ENCODE measurements at regions not wholly inside any gene's neighbourhood (a gene's known extent, or its start where the extent isn't known, plus 50 kb on each side); places are given as distances from the start of the nearest gene placed in this dataset.

DNA sequence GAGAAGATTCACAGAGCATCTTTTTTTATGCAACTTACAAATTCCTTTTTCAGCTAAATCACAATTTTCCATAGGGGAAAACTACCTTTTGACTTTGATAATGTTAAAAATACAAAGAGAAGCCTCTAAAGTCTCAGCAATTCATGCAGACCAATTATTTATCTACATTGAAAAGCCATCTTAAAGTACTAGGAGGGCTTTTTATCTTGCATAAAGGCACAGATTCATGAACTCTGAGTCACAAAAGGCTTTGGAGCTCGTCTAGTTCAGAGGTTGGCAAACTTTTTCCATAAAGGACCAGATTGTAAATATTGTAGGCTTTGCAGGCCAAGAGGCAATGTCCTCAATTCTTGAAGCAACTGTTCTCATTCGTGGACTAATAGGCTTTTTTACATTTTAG lies 210.4 kb upstream of the HDX start:
- Histone ChIP-seq H3K23ac (ENCODE audit: insufficient read length) (no peak overlapping the region), H3K4me1 (replicated peaks in 1 of 4; ENCODE audit: control insufficient read depth in 3 of 4, insufficient read depth in 4 of 4, low read length in 3 of 4) (peaks cover 0 to 5% (median 0%) of the 10 kb centered on the region in 4 experiments; a peak in 2 of 7 replicates), H2BK15ac (ENCODE audit: low read length) (no peak overlapping the region), H3K4ac (replicated peaks; ENCODE audit: insufficient read length, low read depth, low read length) (no peak overlapping the region), H3K27ac (ENCODE audit: low read depth, low read length) (no peak overlapping the region), H4K20me1 (replicated peaks in 1 of 2; ENCODE audit: control insufficient read depth in 1 of 2, insufficient read depth in 2 of 2, low read length in 2 of 2) (no peaks in the 10 kb centered on the region), H3K79me2 (ENCODE audit: control insufficient read depth in 1 of 2, insufficient read depth in 2 of 2, low read length in 2 of 2) (no peaks in the 10 kb centered on the region), H2BK20ac (ENCODE audit: low read length) (no peak overlapping the region), H3K36me3 (ENCODE audit: control insufficient read depth in 2 of 4, insufficient read depth in 4 of 4, low read length in 3 of 4) (no peaks in the 10 kb centered on the region), H2BK5ac (ENCODE audit: low read depth, low read length) (no peak overlapping the region), H2AK5ac (ENCODE audit: low read depth, low read length) (no peak overlapping the region), H2BK120ac (replicated peaks; ENCODE audit: low read depth, low read length) (no peak overlapping the region), H3K18ac (ENCODE audit: extremely low read depth, low read length) (no peak overlapping the region), H4K5ac (ENCODE audit: insufficient read length, low read depth, low read length) (no peak overlapping the region), H2AFZ (ENCODE audit: low read length) (no peak overlapping the region), H4K8ac (ENCODE audit: extremely low read depth, insufficient read depth, low read length) (no peak overlapping the region), H3K79me1 (ENCODE audit: low read depth, low read length) (no peaks in the 10 kb centered on the region), H3K9ac (replicated peaks in 1 of 4; ENCODE audit: extremely low read depth in 1 of 4, low read depth in 3 of 4, low read length in 3 of 4) (no peak overlapping the region), H3K9me3 (ENCODE audit: insufficient read depth in 2 of 2, low read depth in 1 of 2, low read length in 1 of 2) (no peaks in the 10 kb centered on the region), H3K27me3 (replicated peaks in 1 of 4; ENCODE audit: control insufficient read depth in 3 of 4, extremely low read depth in 1 of 4, insufficient read depth in 3 of 4, low read length in 3 of 4) (no peaks in the 10 kb centered on the region), H3K4me3 (ENCODE audit: extremely low read depth in 1 of 4, insufficient read depth in 2 of 4, low read depth in 3 of 4, low read length in 4 of 4) (no peak overlapping the region), H4K91ac (replicated peaks; ENCODE audit: insufficient read length, low read length) (no peak overlapping the region), H3K56ac (replicated peaks; ENCODE audit: insufficient read length, low read depth, low read length) (no peak overlapping the region), H3K23me2 (ENCODE audit: low read depth, low read length) (no peaks in the 10 kb centered on the region), H2BK12ac (ENCODE audit: low read depth, low read length) (no peak overlapping the region), H3K14ac (ENCODE audit: insufficient read length) (no peak overlapping the region), H3K4me2 (ENCODE audit: insufficient read depth in 1 of 2, low read depth in 2 of 2, low read length in 2 of 2) (no peak overlapping the region)
- DNase-seq (ENCODE audit: low read depth in 1 of 2, low spot score in 2 of 2): no peak
- ChIA-PET CTCF (ENCODE audit: partially characterized antibody) (no interaction called here), POLR2A (ENCODE audit: partially characterized antibody) (no interaction called here)
- WGBS, 2 experiments (ENCODE audit: extremely low coverage in 1 of 2, insufficient coverage in 1 of 2, insufficient read length in 1 of 2, insufficient replicate concordance in 2 of 2, low coverage in 1 of 2, low lambda C conversion rate in 2 of 2, missing lambda C conversion rate in 1 of 2): 77% methylated on average over 2 of the region's 2 CpGs; no CpG with 5 or more reads in 1 of the 2 experiments
- no peak for FAIRE-seq
- no peak for TF ChIP-seq TAF7 (optimal IDR thresholded peaks at IDR 0.05; ENCODE audit: borderline replicate concordance, low read depth, low read length)
- TF ChIP-seq RNF2 (IDR thresholded peaks at IDR 0.05; ENCODE audit: borderline replicate concordance, low read depth, low read length, missing control alignments, poor library complexity, severe bottlenecking): no peak
- no peak for TF ChIP-seq RBBP5 (IDR thresholded peaks at IDR 0.05; ENCODE audit: borderline replicate concordance, low read depth, low read length)
- no peak for TF ChIP-seq NANOG (IDR thresholded peaks at IDR 0.05; ENCODE audit: insufficient read depth, low read depth, low read length, poor library complexity, severe bottlenecking)
- no peak for TF ChIP-seq GABPA (IDR thresholded peaks at IDR 0.05; ENCODE audit: borderline replicate concordance, insufficient read depth, low read length)
- TF ChIP-seq HDAC2 (IDR thresholded peaks at IDR 0.05; ENCODE audit: borderline replicate concordance in 1 of 2, low read depth in 2 of 2, low read length in 2 of 2): no peak
- TF ChIP-seq ASH2L (IDR thresholded peaks at IDR 0.05; ENCODE audit: low read length): no peak
- no peak for TF ChIP-seq JUN (IDR thresholded peaks at IDR 0.05; ENCODE audit: low read depth, low read length)
- TF ChIP-seq CEBPB (IDR thresholded peaks at IDR 0.05; ENCODE audit: low read depth, low read length): no peak
- TF ChIP-seq BCL11A (IDR thresholded peaks at IDR 0.05; ENCODE audit: low read depth in 2 of 2, low read length in 2 of 2): no peak
- no peak for TF ChIP-seq RAD21 (IDR thresholded peaks at IDR 0.05 in 1 of 2, conservative IDR thresholded peaks at IDR 0.05 in 1 of 2; ENCODE audit: low read depth in 2 of 2, low read length in 2 of 2)
- no peak for TF ChIP-seq SIN3A (conservative IDR thresholded peaks at IDR 0.05 in 1 of 2, IDR thresholded peaks at IDR 0.05 in 1 of 2; ENCODE audit: low read depth in 1 of 2, low read length in 2 of 2)
- no peak for TF ChIP-seq EP300 (IDR thresholded peaks at IDR 0.05; ENCODE audit: borderline replicate concordance in 1 of 2, low read depth in 2 of 2, low read length in 2 of 2)

Measured in H1 (cell line).